Stimulated activated CD8-positive, alpha-beta memory T cell treated with anti-CD3 and anti-CD28 coated beads, Interleukin-4, amount 100 ng/mL, for 4 hours (primary cell): ENCODE measurements at regions not wholly inside any gene's neighbourhood (a gene's known extent, or its start where the extent isn't known, plus 50 kb on each side); places are given as distances from the start of the nearest gene placed in this dataset.

Experiments used
- DNase-seq, 2 donors: peaks; one replicate each; pipeline ENCODE4 v3.0.0-alpha.2; 2020; ENCODE audit warnings: low read depth in 2 of 2, low spot score in 1 of 2

- DNase-seq, result no peak
Measured at GRCh38 chr3:20350449-20350848, 164.4 kb upstream of the SGO1 start.

- no peak for DNase-seq
Measured at GRCh38 chr3:20346916-20347315, 160.9 kb upstream of the SGO1 start.

- DNase-seq, result no peak
Measured at GRCh38 chr3:20346369-20346768, 160.4 kb upstream of the SGO1 start.

GRCh38 chr3:20344400-20344959, 158.5 kb upstream of the SGO1 start:
- DNase-seq, result no peak

- no peak for DNase-seq
Measured at GRCh38 chr3:20343790-20344189, 157.8 kb upstream of the SGO1 start.

DNA sequence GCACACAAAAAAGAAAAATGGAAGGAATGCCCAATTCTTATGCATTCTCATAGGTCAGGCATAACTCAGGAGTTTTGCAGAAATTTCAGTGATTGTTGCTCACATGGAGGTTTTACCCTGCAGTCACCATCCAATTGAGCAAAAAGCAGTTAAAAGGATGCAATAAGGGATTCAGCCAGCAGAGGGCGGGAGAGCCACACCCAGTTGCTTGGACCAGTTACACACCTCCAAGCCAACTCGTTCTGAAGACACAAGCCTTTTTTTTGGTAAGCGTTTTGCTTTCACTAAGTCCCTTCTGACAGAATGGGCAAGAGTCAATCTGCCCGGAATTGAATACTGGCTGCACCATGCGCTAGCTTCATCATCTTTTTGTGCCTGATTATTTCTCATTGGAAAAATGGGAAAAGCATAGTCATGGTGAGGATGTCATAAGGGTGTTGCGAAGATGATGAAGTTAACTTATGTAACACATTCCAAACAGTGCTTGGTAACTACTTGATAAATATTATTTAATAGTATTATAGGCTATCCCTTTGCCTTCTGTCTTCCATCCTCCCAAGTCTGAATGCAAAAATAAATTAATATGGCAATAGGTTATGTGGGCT, 154.4 kb upstream of the SGO1 start:
- peak in 1 of 2 donors; percentile 34 for DNase-seq

GRCh38 chr3:20336572-20336971, 150.6 kb upstream of the SGO1 start:
- DNase-seq, result no peak

DNA sequence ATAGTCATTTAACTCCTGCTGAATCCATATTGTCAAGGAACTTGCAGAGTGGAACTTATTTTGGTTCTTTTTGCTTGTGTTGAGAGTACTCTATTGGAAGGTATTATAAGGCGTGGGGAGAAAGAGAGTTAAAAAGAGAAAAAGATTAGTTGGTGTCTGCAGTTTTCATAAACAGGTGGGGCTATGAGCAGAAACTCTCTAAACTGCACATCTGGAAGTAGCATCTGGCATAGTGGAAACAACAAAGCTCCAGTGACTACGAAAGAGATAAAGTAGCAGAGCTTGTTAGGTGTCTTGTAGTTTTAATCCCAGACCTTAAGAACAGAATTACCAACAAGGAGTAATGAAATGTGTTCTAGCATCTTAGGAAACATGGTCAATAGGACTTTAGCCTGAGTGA, 148.8 kb upstream of the SGO1 start:
- DNase-seq, result no peak

GRCh38 chr3:20327889-20328288, 141.9 kb upstream of the SGO1 start:
- no peak for DNase-seq

DNA sequence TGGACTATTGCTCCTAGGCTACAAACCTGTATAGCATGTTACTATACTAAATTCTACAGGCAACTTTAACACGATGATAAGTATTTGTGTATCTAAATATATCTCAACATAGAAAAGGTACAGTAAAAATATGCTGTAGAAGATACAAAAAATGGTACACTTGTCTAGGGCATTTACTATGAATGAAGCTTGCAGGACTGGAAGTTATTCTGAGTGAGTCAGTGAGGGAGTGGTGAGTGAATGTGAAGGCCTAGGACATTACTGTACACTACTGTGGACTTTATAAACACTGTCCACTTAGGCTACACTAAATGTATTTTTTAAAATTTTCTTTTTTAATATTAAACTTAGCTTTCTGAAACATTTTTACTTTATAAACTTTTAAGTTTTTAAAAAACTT, 140.5 kb upstream of the SGO1 start:
- DNase-seq, result no peak

- no peak for DNase-seq
Measured at GRCh38 chr3:20325563-20325962, 139.6 kb upstream of the SGO1 start.

GRCh38 chr3:20324664-20325478, 138.9 kb upstream of the SGO1 start:
- no peak for DNase-seq

DNA sequence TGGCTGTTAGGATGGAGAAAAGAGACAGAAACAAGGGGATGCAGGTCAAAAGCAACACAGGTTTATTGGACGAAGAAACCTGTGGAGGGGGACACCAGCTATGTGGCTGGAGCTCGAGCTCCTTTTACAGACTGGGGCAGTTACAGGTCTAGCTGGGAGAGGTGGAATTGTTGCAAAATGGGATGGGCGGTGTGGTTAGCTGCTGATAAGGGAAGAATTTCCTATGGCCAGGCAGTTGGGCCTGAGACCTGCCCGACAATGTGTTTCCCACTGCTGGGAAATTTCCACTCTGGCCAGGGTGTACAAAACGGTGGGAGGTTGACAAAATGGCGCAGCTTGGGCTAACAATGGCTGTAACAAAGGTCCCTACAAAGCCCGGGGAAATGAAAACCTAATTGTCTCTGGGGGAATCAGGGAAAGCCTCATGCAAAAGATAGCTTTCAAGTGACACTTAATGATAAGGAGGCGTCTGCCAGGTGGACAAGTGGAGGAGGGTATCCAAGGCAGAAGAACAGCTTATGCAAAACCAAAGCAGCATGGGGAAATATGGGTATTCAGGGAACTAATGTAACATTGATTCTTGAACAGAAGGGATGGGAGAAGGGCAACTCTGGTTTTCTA, 137.4 kb upstream of the SGO1 start:
- no peak for DNase-seq

DNA sequence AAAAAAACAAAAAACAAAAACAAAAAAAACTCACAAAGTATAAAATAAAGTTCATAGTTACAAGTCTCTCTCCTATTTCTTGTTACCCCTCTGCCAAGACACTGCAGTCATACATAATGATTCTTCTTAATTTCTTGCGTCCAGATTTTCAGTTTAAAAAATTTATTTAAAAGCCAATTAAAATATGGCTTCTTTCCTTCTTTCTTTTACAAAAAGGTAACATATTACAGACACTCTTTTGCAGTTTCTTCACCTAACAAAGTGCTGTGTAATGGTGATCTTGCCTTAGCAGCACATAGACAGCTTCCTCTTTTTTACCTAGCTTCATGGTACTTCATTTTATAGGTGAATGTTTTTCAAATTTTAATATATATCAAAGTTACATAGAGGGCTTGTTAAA, 136.1 kb upstream of the SGO1 start:
- DNase-seq, result no peak

- DNase-seq, result no peak
Measured at GRCh38 chr3:20321391-20322047, 135.5 kb upstream of the SGO1 start.

DNA sequence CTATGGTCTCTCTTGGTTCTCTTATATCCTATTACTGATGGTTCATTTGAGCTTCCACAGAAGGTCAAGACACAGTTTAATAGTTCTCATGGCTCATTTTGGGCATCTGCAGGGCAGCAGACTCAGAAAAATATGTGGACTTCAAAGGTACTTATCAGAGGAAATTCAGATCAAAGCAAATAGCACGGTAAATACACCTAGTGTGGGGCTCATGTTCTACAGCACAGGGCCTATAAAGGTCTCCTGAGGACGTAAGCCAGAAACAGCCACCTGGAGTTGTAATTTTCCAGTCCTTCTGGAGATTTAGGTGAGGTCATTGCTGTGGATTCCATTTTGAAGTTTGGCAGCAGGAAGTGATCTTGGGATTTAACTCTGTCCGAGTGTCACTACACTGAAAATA, 134.5 kb upstream of the SGO1 start:
- no peak for DNase-seq

DNA sequence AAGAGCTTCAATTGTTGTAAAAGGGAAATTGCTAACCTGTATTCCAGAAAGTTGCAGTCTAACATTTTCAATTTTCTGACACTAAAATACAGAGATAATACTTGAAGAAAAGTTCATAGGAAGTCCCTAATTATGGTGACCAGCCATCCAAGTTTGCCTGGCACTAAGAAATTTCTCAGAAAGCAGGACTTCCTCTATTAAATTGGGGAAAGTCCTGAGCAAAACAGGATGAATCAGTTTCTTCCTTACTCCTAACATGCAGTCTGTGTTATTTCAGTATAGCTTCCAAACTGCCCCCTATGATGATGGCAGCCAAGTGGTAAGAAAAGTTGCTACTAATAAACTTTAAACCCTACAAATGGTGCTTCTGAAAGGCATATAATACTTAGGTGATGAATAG, 133.5 kb upstream of the SGO1 start:
- DNase-seq, result no peak

- no peak for DNase-seq
Measured at GRCh38 chr3:20317616-20318015, 131.6 kb upstream of the SGO1 start.

GRCh38 chr3:20316238-20316637, 130.2 kb upstream of the SGO1 start:
- DNase-seq, result no peak

- DNase-seq, result no peak
Measured at GRCh38 chr3:20310629-20311028, 124.6 kb upstream of the SGO1 start.

DNA sequence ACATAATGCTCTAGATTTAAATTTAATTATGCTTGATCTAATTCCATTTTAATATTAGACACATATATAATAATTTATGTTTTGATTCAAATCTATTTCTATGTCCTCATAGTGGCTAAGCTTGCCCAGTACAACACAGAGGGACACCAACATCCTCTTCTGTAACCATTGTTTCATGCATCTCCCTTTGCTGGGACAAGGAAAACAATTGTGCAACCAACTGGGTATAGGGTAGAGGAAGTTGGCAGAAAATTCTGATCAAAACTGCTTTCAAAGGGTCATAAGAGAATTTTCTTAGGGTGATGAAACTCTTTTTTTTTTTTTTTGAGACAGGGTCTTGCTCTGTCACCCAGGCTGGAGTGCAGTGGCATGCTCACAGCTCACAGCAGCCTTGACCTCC, 121.4 kb upstream of the SGO1 start:
- DNase-seq, result no peak

DNA sequence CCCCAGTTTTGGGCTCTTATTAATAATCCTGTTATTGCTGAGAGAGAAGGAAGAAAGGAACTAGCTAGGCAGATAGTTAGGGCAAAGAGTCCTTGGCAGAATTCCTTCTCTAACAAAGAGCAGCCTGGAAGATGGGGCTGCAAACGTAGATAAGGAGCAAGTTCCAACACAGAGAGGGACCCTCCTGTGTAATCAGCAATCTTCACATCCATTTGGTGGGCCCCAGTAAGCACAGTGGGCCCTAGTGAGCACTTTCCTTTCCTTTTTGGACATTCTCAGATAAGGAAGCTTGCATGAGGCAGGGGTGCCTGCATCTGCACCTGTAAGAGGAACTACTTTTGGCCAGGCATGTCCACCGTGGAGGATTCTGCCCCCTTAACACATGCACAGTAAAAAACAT, 119.6 kb upstream of the SGO1 start:
- no peak for DNase-seq
